Fibroblast of lung (primary cell): ENCODE measurements at regions not wholly inside any gene's neighbourhood (a gene's known extent, or its start where the extent isn't known, plus 50 kb on each side); places are given as distances from the start of the nearest gene placed in this dataset.

Experiments used
- CTCF ChIP-seq, 2 donors: IDR thresholded peaks in 1 of 2; conservative IDR thresholded peaks in 1 of 2; 1 replicate in 1 of 2; 2 replicates in 1 of 2; pipeline ENCODE4 v1.5.1; 2011 to 2012; ENCODE audit warnings: low read length in 2 of 2, control low read depth in 1 of 2, inconsistent platforms in 1 of 2, low read depth in 1 of 2, mild to moderate bottlenecking in 1 of 2
- EZH2 ChIP-seq: IDR thresholded peaks from 2 replicates; pipeline ENCODE4 v1.5.1; 2012; ENCODE audit warnings: low read length, control low read depth, mild to moderate bottlenecking; ENCODE audit errors: missing control alignments

GRCh38 chr18:67273288-67273687 lies 243.2 kb downstream of the DSEL start:
- TF ChIP-seq EZH2 (no peak), CTCF (conservative IDR thresholded peaks at IDR 0.05 in 1 of 2, IDR thresholded peaks at IDR 0.05 in 1 of 2; ENCODE audit: low read depth in 1 of 2, low read length in 2 of 2) (no peak)
